Large intestine (tissue), 3 donors: ENCODE measurements at regions not wholly inside any gene's neighbourhood (a gene's known extent, or its start where the extent isn't known, plus 50 kb on each side); places are given as distances from the start of the nearest gene placed in this dataset.

Experiments
- DNase-seq, 2 donors: peaks; one replicate each; pipeline versions ENCODE4 v3.0.0 to v3.0.0-alpha.2; 2013
- H3K27ac ChIP-seq: one replicate; pipeline ENCODE4 v1.5.1; 2013; ENCODE audit warnings: low read length
- H3K27me3 ChIP-seq: 2 replicates; pipeline ENCODE4 v1.6.1; 2013; ENCODE audit warnings: low read length; ENCODE audit not compliant: control insufficient read depth, insufficient read depth
- H3K36me3 ChIP-seq: 2 replicates; pipeline ENCODE4 v1.6.1; 2013; ENCODE audit warnings: low read length; ENCODE audit not compliant: control insufficient read depth, insufficient read depth
- H3K4me1 ChIP-seq: one replicate; pipeline ENCODE4 v1.6.1; 2013; ENCODE audit warnings: low read length; ENCODE audit not compliant: control insufficient read depth, insufficient read depth
- H3K4me3 ChIP-seq: one replicate; pipeline ENCODE4 v1.5.1; 2013; ENCODE audit warnings: low read length
- H3K9me3 ChIP-seq: one replicate; pipeline ENCODE4 v1.6.1; 2013; ENCODE audit warnings: mild to moderate bottlenecking, low read depth, low read length, moderate library complexity; ENCODE audit not compliant: control insufficient read depth
- WGBS: methylation state at CpG from one replicate; pipeline ENCODE4 v1.1.5; 2013; ENCODE audit warnings: low lambda C conversion rate; ENCODE audit not compliant: insufficient coverage; 5-methylcytosine and 5-hydroxymethylcytosine counted together

GRCh38 chr10:3972460-3973301 is 187.7 kb upstream of the KLF6 start:
- H3K9me3 ChIP-seq, result peaks cover 5% of the 10 kb centered on the region
- DNase-seq, result no peak
- no peaks in the 10 kb centered on the region for H3K36me3 ChIP-seq
- 86% methylated on average over 2 of the region's 5 CpGs for WGBS
- H3K27ac ChIP-seq, result no peak overlapping the region
- no peaks in the 10 kb centered on the region for H3K27me3 ChIP-seq
- H3K4me3 ChIP-seq, result no peak overlapping the region
- H3K4me1 ChIP-seq, result peaks cover 3% of the 10 kb centered on the region

GRCh38 chr10:3971713-3972112 is 186.7 kb upstream of the KLF6 start:
- no peak overlapping the region for H3K27ac ChIP-seq
- H3K4me3 ChIP-seq, result no peak overlapping the region
- peaks cover 3% of the 10 kb centered on the region for H3K4me1 ChIP-seq
- no peaks in the 10 kb centered on the region for H3K27me3 ChIP-seq
- WGBS, result 100% methylated on average over 1 of the region's 6 CpGs
- DNase-seq, result no peak
- no peaks in the 10 kb centered on the region for H3K36me3 ChIP-seq
- H3K9me3 ChIP-seq, result peaks cover 5% of the 10 kb centered on the region

GRCh38 chr10:3969876-3970666 is 185.1 kb upstream of the KLF6 start:
- Histone ChIP-seq H3K9me3 (no peaks in the 10 kb centered on the region), H3K4me1 (peaks cover 3% of the 10 kb centered on the region), H3K4me3 (no peak overlapping the region), H3K27ac (no peak overlapping the region), H3K27me3 (no peaks in the 10 kb centered on the region), H3K36me3 (no peaks in the 10 kb centered on the region)
- peak in 1 of 2 donors; percentile 59 for DNase-seq
- 59% methylated on average over 3 of the region's 8 CpGs for WGBS

GRCh38 chr10:3968727-3969126 is 183.7 kb upstream of the KLF6 start:
- H3K27me3 ChIP-seq, result no peaks in the 10 kb centered on the region
- H3K36me3 ChIP-seq, result no peaks in the 10 kb centered on the region
- H3K4me1 ChIP-seq, result peaks cover 3% of the 10 kb centered on the region
- DNase-seq, result no peak
- no CpG with 5 or more reads among the region's 6 CpGs for WGBS
- no peak overlapping the region for H3K4me3 ChIP-seq
- H3K9me3 ChIP-seq, result no peaks in the 10 kb centered on the region
- no peak overlapping the region for H3K27ac ChIP-seq

GRCh38 chr10:3964516-3964915 is 179.5 kb upstream of the KLF6 start:
- H3K4me1 ChIP-seq, result no peaks in the 10 kb centered on the region
- no peak overlapping the region for H3K27ac ChIP-seq
- 22% methylated on average over 3 of the region's 3 CpGs for WGBS
- H3K9me3 ChIP-seq, result no peaks in the 10 kb centered on the region
- peak in 1 of 2 donors; percentile 46 for DNase-seq
- H3K36me3 ChIP-seq, result no peaks in the 10 kb centered on the region
- H3K4me3 ChIP-seq, result no peak overlapping the region
- H3K27me3 ChIP-seq, result no peaks in the 10 kb centered on the region

GRCh38 chr10:3963191-3963673 is 178.2 kb upstream of the KLF6 start:
- WGBS, result no CpG with 5 or more reads among the region's 4 CpGs
- H3K4me1 ChIP-seq, result no peaks in the 10 kb centered on the region
- H3K9me3 ChIP-seq, result no peaks in the 10 kb centered on the region
- no peaks in the 10 kb centered on the region for H3K27me3 ChIP-seq
- peak in 1 of 2 donors; percentile 39 for DNase-seq
- no peaks in the 10 kb centered on the region for H3K36me3 ChIP-seq
- H3K4me3 ChIP-seq, result no peak overlapping the region
- no peak overlapping the region for H3K27ac ChIP-seq

- no peaks in the 10 kb centered on the region for H3K9me3 ChIP-seq
- no peak overlapping the region for H3K4me3 ChIP-seq
- no peaks in the 10 kb centered on the region for H3K4me1 ChIP-seq
- WGBS, result no CpG with 5 or more reads among the region's 4 CpGs
- H3K27ac ChIP-seq, result no peak overlapping the region
- no peak for DNase-seq
- H3K27me3 ChIP-seq, result no peaks in the 10 kb centered on the region
- no peaks in the 10 kb centered on the region for H3K36me3 ChIP-seq
Observed at GRCh38 chr10:3961082-3961481, 176.1 kb upstream of the KLF6 start.

- Histone ChIP-seq H3K27ac (no peak overlapping the region), H3K27me3 (no peaks in the 10 kb centered on the region), H3K4me3 (no peak overlapping the region), H3K4me1 (no peaks in the 10 kb centered on the region), H3K9me3 (no peaks in the 10 kb centered on the region), H3K36me3 (no peaks in the 10 kb centered on the region)
- WGBS, result no CpG with 5 or more reads among the region's 5 CpGs
- no peak for DNase-seq
Observed at GRCh38 chr10:3960496-3960895, 175.5 kb upstream of the KLF6 start.

- H3K36me3 ChIP-seq, result no peaks in the 10 kb centered on the region
- H3K4me3 ChIP-seq, result no peak overlapping the region
- no peaks in the 10 kb centered on the region for H3K27me3 ChIP-seq
- DNase-seq, result no peak
- H3K9me3 ChIP-seq, result no peaks in the 10 kb centered on the region
- H3K4me1 ChIP-seq, result no peaks in the 10 kb centered on the region
- no peak overlapping the region for H3K27ac ChIP-seq
- 83% methylated on average over 5 of the region's 17 CpGs for WGBS
Observed at GRCh38 chr10:3959370-3960325, 174.6 kb upstream of the KLF6 start.
